KMS-11 (cell line): ENCODE measurements at regions not wholly inside any gene's neighbourhood (a gene's known extent, or its start where the extent isn't known, plus 50 kb on each side); places are given as distances from the start of the nearest gene placed in this dataset.

Experiments
- H2AFZ ChIP-seq: fragments of 200-600 bp; sonication (generic); 2 replicates; pipeline ENCODE4 v1.6.1; 2016; ENCODE audit warnings: antibody characterized with exemption, mixed run types, low read depth
- H3K27ac ChIP-seq: fragments of 200-600 bp; sonication (generic); 2 replicates; pipeline ENCODE4 v1.6.1; 2016; ENCODE audit warnings: mild to moderate bottlenecking, mixed run types
- H3K27me3 ChIP-seq: fragments of 200-600 bp; sonication (generic); 2 replicates; pipeline ENCODE4 v1.6.1; 2017; ENCODE audit warnings: mild to moderate bottlenecking, low read depth, mixed run types, moderate library complexity; ENCODE audit not compliant: insufficient read depth
- H3K36me3 ChIP-seq: fragments of 200-600 bp; sonication (generic); 2 replicates; pipeline ENCODE4 v1.6.1; 2017; ENCODE audit warnings: mild to moderate bottlenecking, mixed run types; ENCODE audit not compliant: insufficient read depth
- H3K4me1 ChIP-seq: fragments of 200-600 bp; sonication (generic); 2 replicates; pipeline ENCODE4 v1.6.1; 2016; ENCODE audit warnings: mild to moderate bottlenecking, low read depth, mixed run types; ENCODE audit not compliant: poor library complexity, severe bottlenecking
- H3K4me2 ChIP-seq: fragments of 200-600 bp; sonication (generic); 2 replicates; pipeline ENCODE4 v1.7.0; 2016; ENCODE audit warnings: mild to moderate bottlenecking, mixed run types
- H3K4me3 ChIP-seq: fragments of 200-600 bp; sonication (generic); IDR thresholded peaks from 2 replicates; pipeline ENCODE4 v1.6.1; 2017; ENCODE audit warnings: low read depth, low read length, mixed read lengths; ENCODE audit not compliant: insufficient read depth
- H3K79me2 ChIP-seq: fragments of 200-600 bp; sonication (generic); 2 replicates; pipeline ENCODE4 v1.6.1; 2016; ENCODE audit warnings: low read depth, mixed run types; ENCODE audit not compliant: insufficient read depth
- H3K9ac ChIP-seq: fragments of 200-600 bp; sonication (generic); 2 replicates; pipeline ENCODE4 v1.6.1; 2016; ENCODE audit warnings: mild to moderate bottlenecking, mixed run types
- H4K20me1 ChIP-seq: fragments of 200-600 bp; sonication (generic); 2 replicates; pipeline ENCODE4 v1.6.1; 2016; ENCODE audit warnings: mild to moderate bottlenecking, mixed run types; ENCODE audit not compliant: insufficient read depth
- CTCF ChIP-seq: fragments of 200-600 bp; sonication (generic); conservative IDR thresholded peaks from 2 replicates; pipeline ENCODE4 v1.6.1; 2017; ENCODE audit warnings: low read depth, mild to moderate bottlenecking, antibody characterized with exemption, low read length, moderate library complexity, mixed read lengths

- Histone ChIP-seq H3K79me2 (no peaks in the 10 kb centered on the region), H2AFZ (no peak overlapping the region), H3K4me1 (peaks cover 12% of the 10 kb centered on the region), H3K27ac (no peak overlapping the region), H3K4me3 (no peak overlapping the region), H3K36me3 (no peaks in the 10 kb centered on the region), H3K4me2 (no peak overlapping the region), H3K27me3 (no peaks in the 10 kb centered on the region), H3K9ac (no peak overlapping the region), H4K20me1 (no peaks in the 10 kb centered on the region)
- TF ChIP-seq CTCF = no peak
These were observed 79.8 kb upstream of the TLL1 start for GRCh38 chr4:165793236-165793635.

DNA sequence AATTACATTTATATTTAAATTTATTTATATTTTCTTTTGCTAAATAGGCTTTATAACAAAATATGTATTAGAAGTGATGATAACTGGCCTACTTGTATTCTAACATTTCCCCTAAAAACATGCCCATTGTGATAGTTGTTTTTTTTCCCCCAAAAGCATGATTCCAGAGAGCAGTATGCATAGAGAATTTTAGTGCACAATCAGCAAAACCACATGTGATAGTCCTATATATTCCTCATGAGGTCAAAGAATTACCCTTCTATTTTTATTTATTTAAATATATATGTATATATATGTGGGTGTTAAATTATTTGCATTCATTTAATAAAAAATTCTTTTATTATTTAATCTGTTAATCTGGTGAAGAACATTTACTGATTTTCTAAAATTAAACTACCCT, 78.2 kb upstream of the TLL1 start:
- H3K27ac ChIP-seq = no peak overlapping the region
- H2AFZ ChIP-seq = no peak overlapping the region
- TF ChIP-seq CTCF = no peak
- H3K79me2 ChIP-seq = no peaks in the 10 kb centered on the region
- H3K4me2 ChIP-seq = no peak overlapping the region
- H3K9ac ChIP-seq = no peak overlapping the region
- H3K27me3 ChIP-seq = no peaks in the 10 kb centered on the region
- H4K20me1 ChIP-seq = no peaks in the 10 kb centered on the region
- H3K4me3 ChIP-seq = no peak overlapping the region
- H3K36me3 ChIP-seq = no peaks in the 10 kb centered on the region
- H3K4me1 ChIP-seq = no peaks in the 10 kb centered on the region

- Histone ChIP-seq H3K79me2 (no peaks in the 10 kb centered on the region), H3K4me3 (no peak overlapping the region), H4K20me1 (no peaks in the 10 kb centered on the region), H3K4me2 (no peak overlapping the region), H3K9ac (no peak overlapping the region), H3K27ac (no peak overlapping the region), H3K4me1 (peaks cover 45% of the 10 kb centered on the region), H3K36me3 (no peaks in the 10 kb centered on the region), H3K27me3 (no peaks in the 10 kb centered on the region), H2AFZ (no peak overlapping the region)
- no peak for TF ChIP-seq CTCF
These were observed 73.6 kb upstream of the TLL1 start for GRCh38 chr4:165799384-165799815.

DNA sequence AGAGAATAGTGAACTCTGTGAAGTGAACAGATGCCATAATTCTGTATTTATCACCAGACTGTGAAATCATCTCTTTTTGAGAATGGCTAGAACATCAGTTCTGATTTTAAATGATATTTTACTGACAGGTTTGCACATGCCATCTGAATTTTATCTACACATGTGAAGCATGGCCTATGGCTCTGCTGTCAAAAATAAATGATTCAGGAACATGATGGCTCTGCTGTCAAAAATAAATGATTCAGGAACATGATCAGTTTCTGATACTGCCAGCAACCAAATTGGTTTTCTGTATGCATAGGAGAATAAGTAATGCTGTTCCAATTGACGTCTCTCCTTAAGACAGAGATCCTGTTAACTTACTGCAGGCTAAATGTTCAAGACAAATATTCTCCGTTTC, 70.6 kb upstream of the TLL1 start:
- no peak for TF ChIP-seq CTCF
- Histone ChIP-seq H3K36me3 (no peaks in the 10 kb centered on the region), H2AFZ (peak overlapping the region; percentile 14; the same call in 1 of the 2 replicates), H3K4me3 (no peak overlapping the region), H3K27me3 (no peaks in the 10 kb centered on the region), H4K20me1 (no peaks in the 10 kb centered on the region), H3K79me2 (no peaks in the 10 kb centered on the region), H3K4me2 (peak overlapping the region; percentile 67), H3K4me1 (peaks cover 50% of the 10 kb centered on the region), H3K27ac (peak overlapping the region; percentile 79), H3K9ac (no peak overlapping the region; the same call in 1 of the 2 replicates)

- Histone ChIP-seq H2AFZ (peak overlapping the region; percentile 13; the same call in 1 of the 2 replicates), H3K4me2 (peak overlapping the region; percentile 67), H3K4me1 (peaks cover 50% of the 10 kb centered on the region), H3K79me2 (no peaks in the 10 kb centered on the region), H3K9ac (peak overlapping the region; percentile 22; the same call in 1 of the 2 replicates), H3K36me3 (no peaks in the 10 kb centered on the region), H3K4me3 (no peak overlapping the region), H3K27me3 (no peaks in the 10 kb centered on the region), H3K27ac (peak overlapping the region; percentile 79), H4K20me1 (no peaks in the 10 kb centered on the region)
- TF ChIP-seq CTCF = no peak
These were observed 70.0 kb upstream of the TLL1 start for GRCh38 chr4:165803005-165803404.
